Activated naive CD8-positive, alpha-beta T cell treated with anti-CD3 and anti-CD28 coated beads, Interleukin-2, amount 10 ng/mL, durations not matched to agents 7 days and 5 days (primary cell): ENCODE measurements at regions not wholly inside any gene's neighbourhood (a gene's known extent, or its start where the extent isn't known, plus 50 kb on each side); places are given as distances from the start of the nearest gene placed in this dataset.

ENCODE experiments used
- ATAC-seq: fragments of 150-1000 bp; cut with Tn5 transposase; one replicate; pipeline ENCODE4 v1.10.0; 2021; ENCODE audit warnings: low read depth, moderate library complexity
- POLR2A ChIA-PET: fragments of 350-600 bp; sonication (Branson Sonifier 250); formaldehyde crosslinking; loops from one replicate; lab custom pipeline; 2021; ENCODE audit warnings: antibody characterized with exemption; lab: Charles Lee
- DNase-seq: peaks from one replicate; pipeline ENCODE4 v3.0.0; 2021
- H3K27ac Mint-ChIP-seq: one replicate; pipeline ENCODE4 v1.8.0; 2022; ENCODE audit warnings: mild to moderate bottlenecking, mixed read lengths
- H3K27me3 Mint-ChIP-seq: one replicate; pipeline ENCODE4 v1.8.0; 2022; ENCODE audit warnings: mild to moderate bottlenecking, moderate library complexity, mixed read lengths
- H3K36me3 Mint-ChIP-seq: one replicate; pipeline ENCODE4 v1.8.0; 2021; ENCODE audit warnings: mild to moderate bottlenecking, mixed read lengths
- H3K4me1 Mint-ChIP-seq: one replicate; pipeline ENCODE4 v1.8.0; 2021; ENCODE audit warnings: mixed read lengths
- H3K4me3 Mint-ChIP-seq: one replicate; pipeline ENCODE4 v1.8.0; 2022; ENCODE audit warnings: mild to moderate bottlenecking, moderate library complexity, mixed read lengths
- H3K9me3 Mint-ChIP-seq: one replicate; pipeline ENCODE4 v1.8.0; 2021; ENCODE audit warnings: mixed read lengths

- Mint-ChIP-seq H3K27ac (peak overlapping the region; percentile 90), H3K36me3 (no peaks in the 10 kb centered on the region), H3K27me3 (peaks cover 1% of the 10 kb centered on the region), H3K9me3 (no peaks in the 10 kb centered on the region), H3K4me1 (peaks cover 32% of the 10 kb centered on the region), H3K4me3 (no peak overlapping the region)
- POLR2A ChIA-PET: interaction anchor here (0.5 to 2.5 kb wide), 5 partner anchors 8 to 109 kb away, joined by 3 to 21 read pairs (median 7); partner anchors contain the start of gene SPRY4
- ATAC-seq (no peak), DNase-seq (no peak)
Observed at GRCh38 chr5:142433526-142434321, 108.9 kb upstream of the SPRY4 start.

GRCh38 chr5:142432961-142433360, 108.1 kb upstream of the SPRY4 start:
- H3K27ac Mint-ChIP-seq: peak overlapping the region; percentile 90
- H3K27me3 Mint-ChIP-seq: no peaks in the 10 kb centered on the region
- no peaks in the 10 kb centered on the region for H3K9me3 Mint-ChIP-seq
- peak overlapping the region; percentile 68 for H3K4me3 Mint-ChIP-seq
- peaks cover 33% of the 10 kb centered on the region for H3K4me1 Mint-ChIP-seq
- peak; percentile 59 for DNase-seq
- no peaks in the 10 kb centered on the region for H3K36me3 Mint-ChIP-seq
- POLR2A ChIA-PET: interaction anchor here (0.5 to 2.5 kb wide), 7 partner anchors 9 to 464 kb away, joined by 3 to 21 read pairs (median 5); partner anchors contain the start of gene SPRY4
- ATAC-seq: peak; percentile 95

DNA sequence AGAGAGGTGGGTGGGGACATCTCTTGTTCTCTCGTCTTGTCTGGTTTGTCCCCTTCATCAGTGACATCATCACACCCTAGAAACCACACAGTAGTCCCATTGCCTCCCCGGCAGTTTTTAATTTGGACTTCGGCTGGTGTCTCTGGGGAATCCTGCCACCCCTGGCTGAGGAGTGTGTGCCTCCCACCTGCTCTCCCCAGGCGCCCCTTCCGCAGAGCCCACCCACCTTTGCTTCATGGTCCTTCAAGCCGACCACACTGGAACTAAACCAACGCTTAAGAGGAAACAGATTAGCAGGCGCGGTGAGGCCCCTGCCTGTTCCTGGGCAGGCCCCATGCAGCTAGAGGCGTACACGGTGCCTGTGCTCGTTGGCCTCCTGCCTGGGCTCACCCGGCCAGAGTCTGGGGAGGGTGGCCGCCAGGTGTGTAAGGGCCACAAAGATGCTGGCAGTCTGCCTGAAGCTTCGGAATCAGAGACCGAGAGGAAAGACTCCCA, 107.6 kb upstream of the SPRY4 start:
- Mint-ChIP-seq H3K27me3 (peaks cover 3% of the 10 kb centered on the region), H3K9me3 (peaks cover 1% of the 10 kb centered on the region), H3K27ac (peak overlapping the region; percentile 90), H3K4me3 (peak overlapping the region; percentile 68), H3K36me3 (peaks cover 2% of the 10 kb centered on the region), H3K4me1 (peaks cover 37% of the 10 kb centered on the region)
- POLR2A ChIA-PET: interaction anchor here (0.7 to 2.5 kb wide), 6 partner anchors 9 to 463 kb away, joined by 3 to 21 read pairs (median 6); partner anchors contain the start of gene SPRY4
- peak; percentile 65 for DNase-seq
- ATAC-seq: peak; percentile 77

- POLR2A ChIA-PET: interaction anchor here (0.7 kb wide), 1 partner anchor 58 kb away, joined by 3 read pairs; no protein-coding TSS in a partner anchor
- ATAC-seq: no peak
- DNase-seq: no peak
- H3K27me3 Mint-ChIP-seq: peaks cover 3% of the 10 kb centered on the region
- peaks cover 5% of the 10 kb centered on the region for H3K9me3 Mint-ChIP-seq
- no peak overlapping the region for H3K27ac Mint-ChIP-seq
- H3K36me3 Mint-ChIP-seq: peaks cover 3% of the 10 kb centered on the region
- H3K4me3 Mint-ChIP-seq: no peak overlapping the region
- peaks cover 49% of the 10 kb centered on the region for H3K4me1 Mint-ChIP-seq
Observed at GRCh38 chr5:142428773-142429473, 104.1 kb upstream of the SPRY4 start.

DNA sequence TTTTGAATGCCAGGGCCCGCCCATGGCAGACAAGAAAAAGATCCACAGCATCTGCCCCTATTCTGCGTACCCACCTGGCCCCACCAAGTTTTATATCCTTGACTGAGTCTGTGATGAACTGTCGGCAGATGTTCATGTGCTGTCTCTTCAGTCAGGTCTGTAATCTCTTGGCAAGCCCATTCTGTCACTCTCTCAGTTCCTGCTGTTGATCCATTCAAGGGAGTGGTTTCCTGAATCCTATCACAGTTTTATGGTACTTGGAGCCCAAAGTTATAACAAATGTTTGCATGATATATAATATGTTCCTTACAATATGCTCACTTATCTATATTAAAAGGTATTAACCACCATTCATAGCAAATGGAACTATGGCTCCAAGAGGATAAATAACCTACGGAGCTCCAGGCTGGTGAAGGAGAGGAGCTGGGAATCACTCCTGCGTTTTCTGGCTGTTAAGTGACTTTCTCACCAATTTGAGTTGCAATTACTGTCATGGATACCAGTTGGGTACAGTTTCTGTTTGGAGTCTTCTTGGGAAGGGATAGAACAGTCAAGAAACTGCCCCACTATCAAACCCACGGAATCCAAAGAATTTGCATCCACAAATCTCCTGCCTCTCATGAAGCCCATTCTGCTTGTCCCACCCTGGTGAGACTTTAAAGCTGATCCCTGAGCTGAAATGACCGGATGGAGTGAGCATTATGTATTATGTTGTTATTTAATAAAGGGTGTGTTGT, 103.4 kb upstream of the SPRY4 start:
- peaks cover 5% of the 10 kb centered on the region for H3K9me3 Mint-ChIP-seq
- DNase-seq: no peak
- no peak overlapping the region for H3K27ac Mint-ChIP-seq
- POLR2A ChIA-PET: no interaction called here
- H3K4me3 Mint-ChIP-seq: no peak overlapping the region
- ATAC-seq: no peak
- peaks cover 43% of the 10 kb centered on the region for H3K4me1 Mint-ChIP-seq
- peaks cover 3% of the 10 kb centered on the region for H3K27me3 Mint-ChIP-seq
- peaks cover 3% of the 10 kb centered on the region for H3K36me3 Mint-ChIP-seq

- no peak for ATAC-seq
- Mint-ChIP-seq H3K36me3 (peaks cover 3% of the 10 kb centered on the region), H3K4me3 (no peak overlapping the region), H3K27ac (no peak overlapping the region), H3K4me1 (peaks cover 41% of the 10 kb centered on the region), H3K9me3 (peaks cover 5% of the 10 kb centered on the region), H3K27me3 (peaks cover 3% of the 10 kb centered on the region)
- DNase-seq: no peak
- POLR2A ChIA-PET: no interaction called here
Observed at GRCh38 chr5:142427529-142427928, 102.7 kb upstream of the SPRY4 start.

GRCh38 chr5:142427015-142427364, 102.2 kb upstream of the SPRY4 start:
- ATAC-seq: no peak
- Mint-ChIP-seq H3K9me3 (peaks cover 5% of the 10 kb centered on the region), H3K27me3 (peaks cover 3% of the 10 kb centered on the region), H3K4me1 (peaks cover 36% of the 10 kb centered on the region), H3K4me3 (peak overlapping the region; percentile 23), H3K36me3 (peaks cover 3% of the 10 kb centered on the region), H3K27ac (peak overlapping the region; percentile 36)
- no peak for DNase-seq
- POLR2A ChIA-PET: no interaction called here

- Mint-ChIP-seq H3K27me3 (peaks cover 3% of the 10 kb centered on the region), H3K4me3 (peak overlapping the region; percentile 47), H3K4me1 (peaks cover 36% of the 10 kb centered on the region), H3K9me3 (peaks cover 5% of the 10 kb centered on the region), H3K27ac (peak overlapping the region; percentile 48), H3K36me3 (peaks cover 3% of the 10 kb centered on the region)
- DNase-seq (peak; percentile 44), ATAC-seq (peak; percentile 64)
- POLR2A ChIA-PET: no interaction called here
Observed at GRCh38 chr5:142426129-142427014, 101.6 kb upstream of the SPRY4 start.

DNA sequence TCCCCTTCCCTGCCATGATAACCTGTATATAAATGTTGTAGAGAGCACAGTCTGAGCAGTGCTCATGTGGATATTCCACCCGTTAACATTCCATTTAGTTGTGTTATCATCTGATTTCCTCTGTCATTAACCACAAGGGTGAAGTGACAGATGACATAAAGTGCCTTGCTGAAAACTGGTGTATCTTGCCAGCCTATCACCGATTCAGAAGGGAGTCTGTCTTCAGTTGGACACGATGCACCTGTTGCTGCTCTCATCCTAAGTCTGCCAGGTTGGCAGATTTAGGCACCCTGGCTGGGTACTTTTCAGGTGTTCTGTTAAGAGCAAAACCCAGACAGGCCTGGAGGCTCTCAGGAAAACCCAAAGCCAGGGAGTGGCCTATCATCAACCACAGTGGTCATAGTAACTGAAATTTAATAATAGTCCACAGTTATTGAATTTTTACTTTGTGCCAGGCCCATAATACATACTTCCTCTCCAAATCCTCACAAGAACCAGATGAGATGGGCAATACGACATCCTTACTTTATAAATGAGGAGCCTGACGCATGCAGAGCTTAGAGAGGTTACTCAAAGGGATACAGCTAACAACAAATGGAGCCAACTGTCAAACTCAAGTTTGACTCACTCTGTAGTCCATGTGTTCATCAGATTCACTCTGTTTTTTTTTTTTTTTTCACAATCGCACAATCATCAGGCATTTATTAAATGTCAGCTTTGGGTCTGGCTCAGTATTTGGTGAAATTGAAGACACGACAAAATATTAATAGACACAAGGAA, 100.7 kb upstream of the SPRY4 start:
- H3K4me1 Mint-ChIP-seq: peaks cover 40% of the 10 kb centered on the region
- H3K4me3 Mint-ChIP-seq: no peak overlapping the region
- no peak for DNase-seq
- POLR2A ChIA-PET: no interaction called here
- H3K27me3 Mint-ChIP-seq: peaks cover 3% of the 10 kb centered on the region
- peaks cover 3% of the 10 kb centered on the region for H3K36me3 Mint-ChIP-seq
- ATAC-seq: no peak
- H3K27ac Mint-ChIP-seq: peak overlapping the region; percentile 48
- H3K9me3 Mint-ChIP-seq: peaks cover 5% of the 10 kb centered on the region

DNA sequence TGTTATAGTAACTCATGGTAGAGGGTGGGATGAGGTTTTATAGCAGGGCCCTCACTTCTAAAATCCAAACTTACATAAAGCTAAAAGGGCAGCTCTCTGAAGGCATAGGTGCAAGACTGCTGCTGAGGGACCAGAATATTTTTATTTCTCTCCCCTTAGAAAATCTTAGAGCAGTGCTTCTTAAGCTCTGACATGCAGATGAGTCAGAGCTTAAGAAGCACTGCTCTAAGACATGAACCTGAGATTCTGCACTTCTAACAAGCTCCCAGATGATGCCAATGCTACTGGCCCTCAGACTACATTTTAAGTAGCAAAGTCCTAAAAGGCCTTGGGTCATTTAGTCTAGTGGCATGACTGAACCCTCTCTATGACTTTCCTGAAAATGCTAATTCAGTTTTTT, 97.6 kb upstream of the SPRY4 start:
- H3K9me3 Mint-ChIP-seq: peaks cover 4% of the 10 kb centered on the region
- no peak for ATAC-seq
- peaks cover 3% of the 10 kb centered on the region for H3K36me3 Mint-ChIP-seq
- DNase-seq: no peak
- no peak overlapping the region for H3K27ac Mint-ChIP-seq
- POLR2A ChIA-PET: interaction anchor here (0.7 to 3.0 kb wide), 7 partner anchors 10 to 500 kb away, joined by 3 to 26 read pairs (median 3); no protein-coding TSS in a partner anchor
- H3K4me1 Mint-ChIP-seq: peaks cover 40% of the 10 kb centered on the region
- H3K27me3 Mint-ChIP-seq: peaks cover under 1% of the 10 kb centered on the region
- H3K4me3 Mint-ChIP-seq: no peak overlapping the region

DNA sequence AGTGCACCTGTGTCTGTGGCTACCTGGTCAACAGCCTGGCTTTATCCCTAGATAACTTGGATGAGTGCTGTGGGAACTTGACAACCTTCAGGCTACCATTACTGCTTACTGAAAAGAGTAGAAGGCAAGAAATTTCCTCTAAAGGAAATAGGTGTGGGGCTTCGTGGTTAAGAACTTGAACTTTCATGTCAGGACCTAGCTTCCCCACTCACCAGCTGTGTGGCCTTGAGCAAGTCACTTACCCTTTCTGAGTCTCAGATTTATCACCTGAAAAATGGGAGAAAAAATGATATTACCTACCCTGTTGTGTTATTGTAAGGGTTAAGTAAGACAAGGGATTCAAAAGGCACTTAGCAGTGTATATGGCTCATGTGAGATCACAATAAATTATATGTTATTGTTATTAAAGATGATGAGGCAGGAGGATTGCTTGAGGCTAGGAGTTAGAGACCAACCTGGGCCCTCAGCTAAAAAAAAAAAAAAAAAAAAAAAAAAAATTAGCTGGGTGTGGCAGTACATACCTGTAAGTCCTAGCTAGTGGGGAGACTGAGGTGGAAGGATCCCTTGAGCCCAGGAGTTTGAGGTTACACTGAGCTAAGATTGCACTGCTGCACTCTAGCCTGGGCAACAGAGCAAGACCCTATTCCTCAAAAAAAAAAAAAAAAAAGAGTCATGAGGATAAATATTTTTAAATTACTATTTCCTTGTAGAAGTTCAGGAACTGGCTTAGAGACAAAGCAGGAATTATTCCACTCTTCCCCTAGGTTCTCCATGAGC, 97.0 kb upstream of the SPRY4 start:
- DNase-seq (no peak), ATAC-seq (peak; percentile 38)
- Mint-ChIP-seq H3K36me3 (peaks cover 1% of the 10 kb centered on the region), H3K4me1 (peaks cover 35% of the 10 kb centered on the region), H3K4me3 (peak overlapping the region; percentile 11), H3K27ac (peak overlapping the region; percentile 44), H3K9me3 (peaks cover 3% of the 10 kb centered on the region), H3K27me3 (no peaks in the 10 kb centered on the region)
- POLR2A ChIA-PET: interaction anchor here (0.6 to 3.0 kb wide), 8 partner anchors 11 to 499 kb away, joined by 3 to 26 read pairs (median 4); no protein-coding TSS in a partner anchor
